ENCODE measurements at regions not wholly inside any gene's neighbourhood (a gene's known extent, or its start where the extent isn't known, plus 50 kb on each side); places are given as distances from the start of the nearest gene placed in this dataset.

- no peak for TF ChIP-seq TAF1 (IDR thresholded peaks at IDR 0.05; ENCODE audit: low read depth)
- no peak for TF ChIP-seq YY1 (IDR thresholded peaks at IDR 0.05; ENCODE audit: low read depth)
- no peak for TF ChIP-seq CEBPB (IDR thresholded peaks at IDR 0.05)
- no peak for TF ChIP-seq CREB1 (IDR thresholded peaks at IDR 0.05; ENCODE audit: low read depth)
- TF ChIP-seq ZBTB7A (IDR thresholded peaks at IDR 0.05; ENCODE audit: low read depth): no peak
- TF ChIP-seq FOXM1 (IDR thresholded peaks at IDR 0.05; ENCODE audit: borderline replicate concordance, low read depth): no peak
- no peak for TF ChIP-seq RAD21 (IDR thresholded peaks at IDR 0.05; ENCODE audit: low read depth)
- no peak for TF ChIP-seq EGR1 (IDR thresholded peaks at IDR 0.05)
- TF ChIP-seq TEAD4 (IDR thresholded peaks at IDR 0.05): no peak
- TF ChIP-seq EP300 (IDR thresholded peaks at IDR 0.05; ENCODE audit: borderline replicate concordance): no peak
- TF ChIP-seq MAX (IDR thresholded peaks at IDR 0.05): no peak
- TF ChIP-seq NFIC (IDR thresholded peaks at IDR 0.05): no peak
- no peak for TF ChIP-seq REST (IDR thresholded peaks at IDR 0.05; ENCODE audit: low read depth)
These were observed 288.3 kb upstream of the TANK start for GRCh38 chr2:160871953-160872352.

GRCh38 chr2:160876029-160876428 is 284.2 kb upstream of the TANK start:
- TF ChIP-seq CEBPB (IDR thresholded peaks at IDR 0.05) (no peak), TAF1 (IDR thresholded peaks at IDR 0.05; ENCODE audit: low read depth) (no peak), YY1 (IDR thresholded peaks at IDR 0.05; ENCODE audit: low read depth) (no peak), EP300 (IDR thresholded peaks at IDR 0.05; ENCODE audit: borderline replicate concordance) (no peak), REST (IDR thresholded peaks at IDR 0.05; ENCODE audit: low read depth) (no peak), TEAD4 (IDR thresholded peaks at IDR 0.05) (no peak), NFIC (IDR thresholded peaks at IDR 0.05) (no peak), FOXM1 (IDR thresholded peaks at IDR 0.05; ENCODE audit: borderline replicate concordance, low read depth) (no peak), CREB1 (IDR thresholded peaks at IDR 0.05; ENCODE audit: low read depth) (no peak), USF1 (IDR thresholded peaks at IDR 0.05) (no peak), ZBTB7A (IDR thresholded peaks at IDR 0.05; ENCODE audit: low read depth) (no peak), TCF12 (IDR thresholded peaks at IDR 0.05; ENCODE audit: low read depth) (no peak), EGR1 (IDR thresholded peaks at IDR 0.05) (no peak), MAX (IDR thresholded peaks at IDR 0.05) (no peak), RAD21 (IDR thresholded peaks at IDR 0.05; ENCODE audit: low read depth) (no peak)

- TF ChIP-seq EP300 (IDR thresholded peaks at IDR 0.05; ENCODE audit: borderline replicate concordance): no peak
- TF ChIP-seq NFIC (IDR thresholded peaks at IDR 0.05): no peak
- no peak for TF ChIP-seq ZBTB7A (IDR thresholded peaks at IDR 0.05; ENCODE audit: low read depth)
- no peak for TF ChIP-seq MAX (IDR thresholded peaks at IDR 0.05)
- TF ChIP-seq CEBPB (IDR thresholded peaks at IDR 0.05): no peak
- no peak for TF ChIP-seq EGR1 (IDR thresholded peaks at IDR 0.05)
- TF ChIP-seq TCF12 (IDR thresholded peaks at IDR 0.05; ENCODE audit: low read depth): no peak
- no peak for TF ChIP-seq TEAD4 (IDR thresholded peaks at IDR 0.05)
- TF ChIP-seq USF1 (IDR thresholded peaks at IDR 0.05): no peak
- TF ChIP-seq FOXM1 (IDR thresholded peaks at IDR 0.05; ENCODE audit: borderline replicate concordance, low read depth): no peak
- no peak for TF ChIP-seq REST (IDR thresholded peaks at IDR 0.05; ENCODE audit: low read depth)
- TF ChIP-seq YY1 (IDR thresholded peaks at IDR 0.05; ENCODE audit: low read depth): no peak
- TF ChIP-seq RAD21 (IDR thresholded peaks at IDR 0.05; ENCODE audit: low read depth): no peak
- no peak for TF ChIP-seq TAF1 (IDR thresholded peaks at IDR 0.05; ENCODE audit: low read depth)
These were observed 283.5 kb upstream of the TANK start for GRCh38 chr2:160876765-160877164.

- no peak for TF ChIP-seq EGR1 (IDR thresholded peaks at IDR 0.05)
These were observed 281.6 kb upstream of the TANK start for GRCh38 chr2:160878618-160879017.

Measured in Ishikawa (cell line).